HG03378 (cell line): ENCODE measurements at regions not wholly inside any gene's neighbourhood (a gene's known extent, or its start where the extent isn't known, plus 50 kb on each side); places are given as distances from the start of the nearest gene placed in this dataset.
"Not testable (repeated sequence)": the region's sequence is repeated elsewhere in the genome, so short reads cannot be mapped to it uniquely, and the experiment has no call there.

Experiments used
- ATAC-seq: cut with Tn5 transposase; IDR thresholded peaks from one replicate; pipeline ENCODE4 v1.9.1; 2021; ENCODE audit warnings: mild to moderate bottlenecking, moderate library complexity; ENCODE audit not compliant: unreplicated experiment

GRCh38 chr13:28607187-28607955 lies 51.6 kb upstream of the POMP start:
- peak; percentile 65 for ATAC-seq

GRCh38 chr13:28606466-28606865 lies 52.5 kb upstream of the POMP start:
- no peak for ATAC-seq

- not testable (repeated sequence) for ATAC-seq
Measured at GRCh38 chr13:28605147-28605546, 53.8 kb upstream of the POMP start.

GRCh38 chr13:28603043-28603664 lies 55.8 kb upstream of the POMP start:
- ATAC-seq = no peak

GRCh38 chr13:28602580-28602979 lies 56.4 kb upstream of the POMP start:
- ATAC-seq = no peak

GRCh38 chr13:28601581-28601980 lies 57.3 kb upstream of the POMP start:
- no peak for ATAC-seq

GRCh38 chr13:28597641-28598040 lies 61.3 kb upstream of the POMP start:
- no peak for ATAC-seq

- ATAC-seq = no peak
Measured at GRCh38 chr13:28590461-28590860, 68.5 kb upstream of the POMP start.

GRCh38 chr13:28588296-28588695 lies 70.6 kb upstream of the POMP start:
- ATAC-seq = no peak

- ATAC-seq = no peak
Measured at GRCh38 chr13:28587174-28587540, 71.8 kb upstream of the POMP start.

GRCh38 chr13:28586439-28587173 lies 72.3 kb upstream of the POMP start:
- ATAC-seq = no peak

GRCh38 chr13:28585561-28585960 lies 73.4 kb upstream of the POMP start:
- no peak for ATAC-seq

GRCh38 chr13:28584873-28585381 lies 74.0 kb upstream of the POMP start:
- ATAC-seq = no peak

GRCh38 chr13:28583651-28584091 lies 75.3 kb upstream of the POMP start:
- no peak for ATAC-seq

GRCh38 chr13:28582892-28583240 lies 76.1 kb upstream of the POMP start:
- ATAC-seq = no peak

GRCh38 chr13:28582225-28582891 lies 76.6 kb upstream of the POMP start:
- no peak for ATAC-seq

- no peak for ATAC-seq
Measured at GRCh38 chr13:28581451-28581850, 77.5 kb upstream of the POMP start.

GRCh38 chr13:28579736-28580135 lies 79.2 kb upstream of the POMP start:
- ATAC-seq = no peak

- ATAC-seq = no peak
Measured at GRCh38 chr13:28579322-28579721, 79.6 kb upstream of the POMP start.

GRCh38 chr13:28576067-28576466 lies 81.1 kb upstream of the FLT1 start:
- ATAC-seq = no peak

- no peak for ATAC-seq
Measured at GRCh38 chr13:28575200-28575599, 80.3 kb upstream of the FLT1 start.
